Endothelial cell of umbilical vein (primary cell): ENCODE measurements at regions not wholly inside any gene's neighbourhood (a gene's known extent, or its start where the extent isn't known, plus 50 kb on each side); places are given as distances from the start of the nearest gene placed in this dataset.
A peak's percentile ranks its signal among the peaks of the same experiment; 100 is the strongest.

Experiments
- BruUV-seq: library from RNA; stranded (reverse); fragments of 400-500 nt; replicated peaks from 2 replicates; lab custom pipeline; 2021; lab: Mats Ljungman, UMichigan
- CTCF ChIA-PET: fragments of 300-600, 350-600 bp; sonication (Branson Sonifier 250); formaldehyde crosslinking; loops from one replicate; lab custom pipeline; 2021; ENCODE audit warnings: antibody characterized with exemption, inconsistent platforms; lab: Charles Lee
- POLR2A ChIA-PET: fragments of 300-600, 350-600 bp; sonication (Branson Sonifier 250); formaldehyde crosslinking; loops from one replicate; lab custom pipeline; 2021; ENCODE audit warnings: antibody characterized with exemption, inconsistent platforms; lab: Charles Lee
- DNase-seq: peaks from one replicate; pipeline ENCODE4 v3.0.0-alpha.2; 2011; ENCODE audit warnings: low read depth, low spot score
- FAIRE-seq: peaks from 2 replicates; lab custom pipeline; 2011; peaks lifted over from hg19 to GRCh38; lab: Jason Lieb, UNC
- H2AFZ ChIP-seq: 2 replicates; pipeline ENCODE4 v1.6.0; 2012; ENCODE audit warnings: low read depth, low read length, control low read depth, inconsistent platforms
- H3K27ac ChIP-seq: 2 replicates; pipeline ENCODE4 v1.5.1; 2011; ENCODE audit warnings: low read depth, mild to moderate bottlenecking, control low read depth, low read length, moderate library complexity; ENCODE audit not compliant: insufficient read depth
- H3K27me3 ChIP-seq, 2 experiments: 2 replicates each; pipeline versions ENCODE4 v1.6.0 to v1.6.1; 2011; ENCODE audit warnings: low read length in 2 of 2, mixed read lengths in 1 of 2; ENCODE audit not compliant: control insufficient read depth in 2 of 2, insufficient read depth in 2 of 2
- H3K36me3 ChIP-seq, 2 experiments: 2 replicates in 1 of 2; 3 replicates in 1 of 2; pipeline ENCODE4 v1.5.1; 2011; ENCODE audit warnings: low read length in 2 of 2, mild to moderate bottlenecking in 1 of 2, moderate library complexity in 1 of 2; ENCODE audit not compliant: control insufficient read depth in 2 of 2, insufficient read depth in 2 of 2; ENCODE audit errors: extremely low read depth in 1 of 2
- H3K4me1 ChIP-seq: 3 replicates; pipeline ENCODE4 v1.5.1; 2011; ENCODE audit warnings: mild to moderate bottlenecking, low read length; ENCODE audit not compliant: control insufficient read depth, insufficient read depth; ENCODE audit errors: extremely low read depth
- H3K4me2 ChIP-seq: 2 replicates; pipeline ENCODE4 v1.6.1; 2011; ENCODE audit warnings: low read length, control low read depth, mixed read lengths; ENCODE audit not compliant: insufficient read depth
- H3K4me3 ChIP-seq, 3 experiments: fragments of 200-600 bp in 1 of 3; sonication (generic), shearing (Covaris generic) in 1 of 3; replicated peaks in 1 of 3; 2 replicates each; pipeline ENCODE4 v1.5.1; 2011 to 2016; ENCODE audit warnings: control low read depth in 3 of 3, low read length in 3 of 3, mild to moderate bottlenecking in 2 of 3, inconsistent platforms in 1 of 3, low read depth in 1 of 3, moderate library complexity in 1 of 3; ENCODE audit not compliant: insufficient read depth in 1 of 3
- H3K79me2 ChIP-seq: 2 replicates; pipeline ENCODE4 v1.6.0; 2012; ENCODE audit warnings: low read length, inconsistent platforms; ENCODE audit not compliant: control insufficient read depth, insufficient read depth
- H3K9ac ChIP-seq: replicated peaks from 2 replicates; pipeline ENCODE3; 2011; ENCODE audit warnings: low read length, control low read depth; ENCODE audit not compliant: insufficient read depth; ENCODE audit errors: extremely low read depth
- H3K9me1 ChIP-seq: replicated peaks from 3 replicates; pipeline ENCODE4 v1.6.0; 2011; ENCODE audit warnings: mild to moderate bottlenecking, low read length; ENCODE audit not compliant: control insufficient read depth, insufficient read depth; ENCODE audit errors: extremely low read depth
- H3K9me3 ChIP-seq: replicated peaks from 2 replicates; pipeline ENCODE4 v1.5.1; 2012; ENCODE audit warnings: low read length, inconsistent platforms; ENCODE audit not compliant: control insufficient read depth, insufficient read depth
- H4K20me1 ChIP-seq: replicated peaks from 2 replicates; pipeline ENCODE3; 2011; ENCODE audit warnings: mild to moderate bottlenecking, low read length; ENCODE audit not compliant: control insufficient read depth, insufficient read depth; ENCODE audit errors: extremely low read depth
- EZH2 ChIP-seq: IDR thresholded peaks from 2 replicates; pipeline ENCODE4 v1.6.1; 2012; ENCODE audit warnings: borderline replicate concordance, low read depth, mild to moderate bottlenecking, moderate library complexity, low read length, inconsistent platforms; ENCODE audit not compliant: severe bottlenecking
- FOS ChIP-seq: IDR thresholded peaks from 2 replicates; pipeline ENCODE4 v1.6.1; 2011; ENCODE audit warnings: mild to moderate bottlenecking, low read length, moderate library complexity, borderline replicate concordance; ENCODE audit not compliant: insufficient read depth
- GATA2 ChIP-seq: IDR thresholded peaks from 2 replicates; pipeline ENCODE4 v1.7.0; 2011; ENCODE audit warnings: low read depth, mild to moderate bottlenecking, moderate library complexity, mixed read lengths, low read length; ENCODE audit not compliant: insufficient read length, insufficient read depth
- JUN ChIP-seq: IDR thresholded peaks from 2 replicates; pipeline ENCODE4 v1.6.1; 2011; ENCODE audit warnings: borderline replicate concordance, low read depth; ENCODE audit not compliant: insufficient read length, insufficient read depth
- MAX ChIP-seq: IDR thresholded peaks from 2 replicates; pipeline ENCODE4 v1.6.1; 2011; ENCODE audit not compliant: insufficient read depth, insufficient read length
- MYC ChIP-seq: IDR thresholded peaks from one replicate; pipeline ENCODE4 v1.6.1; 2011; ENCODE audit warnings: mild to moderate bottlenecking, low read depth, low read length
- POLR2A ChIP-seq: IDR thresholded peaks from 2 replicates; pipeline ENCODE4 v1.6.1; 2012; ENCODE audit warnings: low read depth, mild to moderate bottlenecking, control low read depth, low read length
- POLR2AphosphoS5 ChIP-seq: IDR thresholded peaks from 2 replicates; pipeline ENCODE4 v1.6.1; 2012; ENCODE audit warnings: low read depth, mild to moderate bottlenecking, control low read depth, low read length, moderate library complexity; ENCODE audit not compliant: insufficient read depth
- dilution Hi-C: fragments of 300-500 bp; cut with MboI; formaldehyde crosslinking; loops from one replicate; pipeline ENCODE4 v1.15.0; 2019; ENCODE audit warnings: low sequenced_read_pairs; ENCODE audit not compliant: extremely low pct_ligation_motif_present
- intact Hi-C: fragments of 100-400 bp; cut with micrococcal nuclease; formaldehyde crosslinking; loops from one replicate; pipeline ENCODE4 v1.10.0; 2022
- TF ChIP-seq, protein P1 (sequence below), 2 donors: IDR thresholded peaks; 1 replicate in 1 of 2; 2 replicates in 1 of 2; pipeline ENCODE4 v1.5.1; 2011; ENCODE audit warnings: low read length in 2 of 2, mild to moderate bottlenecking in 2 of 2, moderate library complexity in 2 of 2, control low read depth in 1 of 2, inconsistent platforms in 1 of 2, low read depth in 1 of 2; ENCODE audit not compliant: insufficient read depth in 1 of 2; ENCODE audit errors: extremely low read depth in 1 of 2

DNA sequence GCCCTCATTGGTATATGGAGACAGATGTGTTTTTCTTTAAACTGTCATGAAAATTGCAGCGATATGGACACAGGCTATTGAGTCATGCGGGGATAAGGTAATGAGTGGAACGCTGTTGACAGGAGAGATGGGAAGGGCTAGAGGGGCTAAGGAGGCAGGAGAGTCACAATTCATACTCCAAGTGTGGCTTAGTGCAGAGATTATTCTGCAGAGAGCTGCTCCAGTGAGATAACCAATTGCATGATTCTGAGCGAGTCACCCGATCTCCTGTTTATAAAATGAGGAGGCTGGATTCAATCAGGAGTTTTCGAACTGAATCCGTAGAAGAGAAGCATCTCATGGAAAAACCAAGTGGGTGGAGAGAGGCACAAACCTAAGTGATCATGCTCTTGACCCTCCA is 106.4 kb upstream of the PLEKHG7 start:
- Histone ChIP-seq H3K9me3 (no peaks in the 10 kb centered on the region), H3K27ac (no peak overlapping the region), H3K79me2 (no peaks in the 10 kb centered on the region), H3K4me3 (no peak overlapping the region), H2AFZ (peak overlapping the region; percentile 10), H3K27me3 (no peaks in the 10 kb centered on the region), H3K4me1 (peaks cover 12% of the 10 kb centered on the region), H4K20me1 (no peaks in the 10 kb centered on the region), H3K4me2 (no peak overlapping the region), H3K9ac (no peak overlapping the region), H3K36me3 (no peaks in the 10 kb centered on the region), H3K9me1 (no peaks in the 10 kb centered on the region)
- POLR2A ChIA-PET: no interaction called here
- intact Hi-C loops (no loop called here), dilution Hi-C loops (no loop called here)
- TF ChIP-seq GATA2: no peak
- no peak for TF ChIP-seq POLR2AphosphoS5
- no peak for TF ChIP-seq JUN
- TF ChIP-seq FOS: no peak
- TF ChIP-seq, protein P1, sequence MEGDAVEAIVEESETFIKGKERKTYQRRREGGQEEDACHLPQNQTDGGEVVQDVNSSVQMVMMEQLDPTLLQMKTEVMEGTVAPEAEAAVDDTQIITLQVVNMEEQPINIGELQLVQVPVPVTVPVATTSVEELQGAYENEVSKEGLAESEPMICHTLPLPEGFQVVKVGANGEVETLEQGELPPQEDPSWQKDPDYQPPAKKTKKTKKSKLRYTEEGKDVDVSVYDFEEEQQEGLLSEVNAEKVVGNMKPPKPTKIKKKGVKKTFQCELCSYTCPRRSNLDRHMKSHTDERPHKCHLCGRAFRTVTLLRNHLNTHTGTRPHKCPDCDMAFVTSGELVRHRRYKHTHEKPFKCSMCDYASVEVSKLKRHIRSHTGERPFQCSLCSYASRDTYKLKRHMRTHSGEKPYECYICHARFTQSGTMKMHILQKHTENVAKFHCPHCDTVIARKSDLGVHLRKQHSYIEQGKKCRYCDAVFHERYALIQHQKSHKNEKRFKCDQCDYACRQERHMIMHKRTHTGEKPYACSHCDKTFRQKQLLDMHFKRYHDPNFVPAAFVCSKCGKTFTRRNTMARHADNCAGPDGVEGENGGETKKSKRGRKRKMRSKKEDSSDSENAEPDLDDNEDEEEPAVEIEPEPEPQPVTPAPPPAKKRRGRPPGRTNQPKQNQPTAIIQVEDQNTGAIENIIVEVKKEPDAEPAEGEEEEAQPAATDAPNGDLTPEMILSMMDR (IDR thresholded peaks at IDR 0.05; ENCODE audit: extremely low read depth in 1 of 2, insufficient read depth in 1 of 2, low read depth in 1 of 2, low read length in 2 of 2): no peak
- TF ChIP-seq EZH2: no peak
- no peak for TF ChIP-seq POLR2A
- no peak for TF ChIP-seq MYC
- TF ChIP-seq MAX: no peak
- CTCF ChIA-PET: no interaction called here
- no TSS peak for BruUV-seq
- DNase-seq: no peak
- FAIRE-seq: no peak
